HG03565 (cell line): ENCODE measurements at regions not wholly inside any gene's neighbourhood (a gene's known extent, or its start where the extent isn't known, plus 50 kb on each side); places are given as distances from the start of the nearest gene placed in this dataset.
"Not testable (repeated sequence)": the region's sequence is repeated elsewhere in the genome, so short reads cannot be mapped to it uniquely, and the experiment has no call there.

Experiments
- ATAC-seq: cut with Tn5 transposase; IDR thresholded peaks from one replicate; pipeline ENCODE4 v1.9.1; 2021; ENCODE audit warnings: mild to moderate bottlenecking, moderate library complexity; ENCODE audit not compliant: unreplicated experiment

GRCh38 chr3:164470471-164470870 lies 607.8 kb downstream of the SI start:
- no peak for ATAC-seq

GRCh38 chr3:164468055-164468454 lies 610.2 kb downstream of the SI start:
- ATAC-seq, result no peak

GRCh38 chr3:164467007-164467406 lies 611.3 kb downstream of the SI start:
- ATAC-seq, result no peak

- ATAC-seq, result no peak
Measured at GRCh38 chr3:164465172-164465571, 613.1 kb downstream of the SI start.

GRCh38 chr3:164460851-164461250 lies 617.4 kb downstream of the SI start:
- peak; percentile 50 for ATAC-seq

- no peak for ATAC-seq
Measured at GRCh38 chr3:164459521-164460151, 618.7 kb downstream of the SI start.

GRCh38 chr3:164458986-164459385 lies 619.3 kb downstream of the SI start:
- no peak for ATAC-seq

GRCh38 chr3:164453714-164454113 lies 624.6 kb downstream of the SI start:
- ATAC-seq, result no peak

- no peak for ATAC-seq
Measured at GRCh38 chr3:164452707-164453106, 625.6 kb downstream of the SI start.

GRCh38 chr3:164451072-164451910 lies 627.0 kb downstream of the SI start:
- no peak for ATAC-seq

- ATAC-seq, result no peak
Measured at GRCh38 chr3:164450276-164450905, 627.9 kb downstream of the SI start.

GRCh38 chr3:164419220-164419619 lies 659.1 kb downstream of the SI start:
- ATAC-seq, result no peak

GRCh38 chr3:164418414-164418813 lies 659.9 kb downstream of the SI start:
- ATAC-seq, result no peak

- no peak for ATAC-seq
Measured at GRCh38 chr3:164417955-164418354, 660.3 kb downstream of the SI start.

- no peak for ATAC-seq
Measured at GRCh38 chr3:164416491-164417222, 661.6 kb downstream of the SI start.

- no peak for ATAC-seq
Measured at GRCh38 chr3:164408326-164408725, 670.0 kb downstream of the SI start.

GRCh38 chr3:164407111-164407510 lies 671.2 kb downstream of the SI start:
- no peak for ATAC-seq

- no peak for ATAC-seq
Measured at GRCh38 chr3:164406281-164406680, 672.0 kb downstream of the SI start.

GRCh38 chr3:164401923-164402322 lies 676.4 kb downstream of the SI start:
- ATAC-seq, result no peak

GRCh38 chr3:164401440-164401839 lies 676.9 kb downstream of the SI start:
- ATAC-seq, result not testable (repeated sequence)

- ATAC-seq, result no peak
Measured at GRCh38 chr3:164397462-164397861, 680.8 kb downstream of the SI start.
